ENCODE measurements at regions not wholly inside any gene's neighbourhood (a gene's known extent, or its start where the extent isn't known, plus 50 kb on each side); places are given as distances from the start of the nearest gene placed in this dataset.

DNA sequence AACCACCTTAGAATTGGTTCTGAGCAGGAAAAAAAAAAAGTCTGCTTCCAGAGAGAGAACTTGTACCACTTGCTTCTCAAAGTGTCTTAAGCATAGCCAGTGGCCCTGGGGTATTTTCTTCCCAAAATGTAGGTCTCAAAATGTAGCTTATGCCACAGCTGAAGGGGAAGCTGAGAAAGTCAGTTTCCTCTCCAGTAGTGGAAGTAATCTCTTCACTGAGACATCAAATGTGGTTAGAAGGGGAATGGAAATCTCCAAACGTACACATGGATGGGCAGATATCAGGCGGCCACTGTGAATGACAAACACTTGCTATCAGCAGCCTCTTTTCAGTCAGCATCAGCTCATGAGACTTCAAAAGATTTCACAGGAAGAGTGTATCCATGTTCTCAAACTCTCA is 841.2 kb downstream of the TUSC7 start:
- TF ChIP-seq EZH2phosphoT487 (IDR thresholded peaks at IDR 0.05; ENCODE audit: insufficient read depth, low read depth): no peak
- no peak for TF ChIP-seq EZH2 (IDR thresholded peaks at IDR 0.05; ENCODE audit: insufficient read depth, poor library complexity, severe bottlenecking)

Data from GM23248 (cell line).